GM12891 (cell line): ENCODE measurements at regions not wholly inside any gene's neighbourhood (a gene's known extent, or its start where the extent isn't known, plus 50 kb on each side); places are given as distances from the start of the nearest gene placed in this dataset.

Experiments used
- PAX5 ChIP-seq: IDR thresholded peaks from 2 replicates; pipeline ENCODE4 v1.6.1; 2011; ENCODE audit warnings: low read length, moderate library complexity, mild to moderate bottlenecking; ENCODE audit not compliant: insufficient read depth, severe bottlenecking
- POLR2A ChIP-seq: IDR thresholded peaks from 2 replicates; pipeline ENCODE4 v1.6.1; 2011; ENCODE audit warnings: low read depth, low read length, control low read depth
- POU2F2 ChIP-seq: IDR thresholded peaks from 2 replicates; pipeline ENCODE4 v1.6.1; 2011; ENCODE audit warnings: low read depth, mild to moderate bottlenecking, control low read depth, low read length, moderate library complexity

- no peak for TF ChIP-seq POLR2A
- TF ChIP-seq POU2F2: no peak
- no peak for TF ChIP-seq PAX5
Observed at GRCh38 chr2:16102976-16103380, 162.6 kb downstream of the MYCN start.
